Glomerular endothelial cell (primary cell): ENCODE measurements at regions not wholly inside any gene's neighbourhood (a gene's known extent, or its start where the extent isn't known, plus 50 kb on each side); places are given as distances from the start of the nearest gene placed in this dataset.

ENCODE experiments used
- DNase-seq: peaks from one replicate; pipeline ENCODE4 v3.0.0-alpha.2; 2011; ENCODE audit warnings: low read depth, low spot score; ENCODE audit errors: extremely low read depth

DNA sequence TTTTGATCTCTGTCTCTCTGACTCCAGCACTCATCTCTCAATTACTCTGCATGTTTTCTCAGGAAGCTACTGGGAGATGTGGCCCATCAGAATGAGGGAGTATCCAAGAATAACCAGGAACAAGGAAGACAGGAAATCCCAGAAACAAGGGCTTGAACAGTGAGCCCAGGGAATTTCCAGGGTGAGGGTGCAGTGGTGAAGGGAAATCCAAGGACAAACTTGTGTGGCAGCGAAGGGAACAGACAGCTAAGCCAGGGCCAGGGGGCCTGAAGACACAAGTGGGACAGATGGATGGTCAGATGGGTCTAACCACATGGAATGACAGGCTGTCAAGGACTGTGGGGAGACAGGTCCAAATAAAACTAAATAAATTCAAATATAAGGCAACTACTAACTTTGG is 121.8 kb upstream of the ERRFI1 start:
- no peak for DNase-seq

DNA sequence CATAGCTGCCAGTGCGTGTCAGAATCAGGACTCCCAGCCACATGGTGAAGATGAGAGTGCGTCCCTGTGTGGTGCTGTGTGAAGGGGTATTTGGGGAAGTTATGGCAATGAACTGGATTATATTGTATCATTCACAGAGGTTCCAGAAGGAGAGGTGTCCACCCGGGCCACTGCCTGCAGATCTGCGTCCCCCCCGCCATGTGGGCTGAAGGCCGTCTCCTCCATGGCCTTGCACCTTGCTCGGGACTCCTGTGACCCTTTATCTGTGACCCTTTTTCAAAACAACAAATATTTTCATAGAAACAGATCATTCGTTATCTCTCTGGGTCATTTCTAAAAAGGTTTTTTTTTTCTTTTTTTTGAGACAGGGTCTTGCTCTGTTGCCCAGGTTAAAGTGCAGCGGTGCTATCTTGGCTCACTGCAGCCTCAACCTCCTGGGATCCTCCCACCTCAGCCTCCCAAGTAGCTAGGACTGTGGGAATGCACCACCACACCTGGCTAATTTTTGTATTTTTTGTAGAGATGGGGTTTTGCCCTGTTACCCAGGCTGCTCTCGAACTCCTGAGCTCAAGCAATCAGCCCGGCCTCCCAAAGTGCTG is 120.2 kb upstream of the ERRFI1 start:
- no peak for DNase-seq

DNA sequence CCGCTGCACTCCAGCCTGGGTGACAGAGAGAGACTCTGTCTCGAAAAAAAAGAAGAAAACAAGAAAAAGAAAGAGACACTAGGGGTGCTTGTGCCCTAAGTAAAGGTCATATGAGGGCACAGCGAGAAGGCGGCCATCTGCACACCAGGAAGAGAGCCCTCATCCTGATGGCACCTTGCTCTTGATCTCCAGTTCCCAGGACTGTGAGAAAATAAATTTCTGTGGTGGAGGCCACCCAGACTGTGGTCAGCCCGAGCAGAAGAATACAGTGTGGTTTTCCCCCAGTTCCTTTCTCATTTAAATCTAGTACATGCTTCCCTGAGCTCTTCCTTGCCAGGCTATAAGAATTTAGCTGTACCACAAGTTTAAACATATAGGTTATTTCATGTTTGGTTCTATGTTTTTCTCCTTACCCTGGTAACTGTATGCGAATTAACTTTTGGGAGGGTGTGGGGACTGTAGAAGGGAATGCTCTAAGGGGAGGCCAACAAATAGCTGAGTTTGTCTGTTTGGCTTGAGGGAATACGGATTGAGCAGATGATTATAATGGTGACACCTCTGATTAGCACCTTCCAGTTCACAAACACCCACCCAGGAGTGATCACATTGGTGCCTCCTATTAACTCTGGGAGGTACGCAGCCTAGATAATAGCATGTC is 119.6 kb upstream of the ERRFI1 start:
- DNase-seq: no peak

DNA sequence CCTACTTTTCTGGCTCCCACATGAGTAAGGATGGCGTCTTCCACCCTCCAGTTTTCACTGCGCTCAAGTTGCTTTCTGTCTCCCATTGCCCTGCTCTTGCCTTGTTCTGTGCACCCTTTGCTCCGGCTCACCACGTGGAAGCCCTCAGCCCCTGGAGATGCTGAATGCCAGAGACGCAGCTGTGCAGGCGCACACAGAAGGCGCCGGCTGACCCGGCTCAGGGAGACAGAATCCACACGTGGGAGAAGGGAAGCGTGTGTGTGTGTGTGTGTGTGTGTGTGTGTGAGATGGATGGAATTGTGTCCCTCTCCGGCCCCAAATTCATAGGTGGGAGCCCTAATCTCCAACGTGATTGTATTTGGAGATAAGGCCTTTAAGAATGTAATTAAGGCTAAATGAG is 118.2 kb upstream of the ERRFI1 start:
- DNase-seq: no peak

DNA sequence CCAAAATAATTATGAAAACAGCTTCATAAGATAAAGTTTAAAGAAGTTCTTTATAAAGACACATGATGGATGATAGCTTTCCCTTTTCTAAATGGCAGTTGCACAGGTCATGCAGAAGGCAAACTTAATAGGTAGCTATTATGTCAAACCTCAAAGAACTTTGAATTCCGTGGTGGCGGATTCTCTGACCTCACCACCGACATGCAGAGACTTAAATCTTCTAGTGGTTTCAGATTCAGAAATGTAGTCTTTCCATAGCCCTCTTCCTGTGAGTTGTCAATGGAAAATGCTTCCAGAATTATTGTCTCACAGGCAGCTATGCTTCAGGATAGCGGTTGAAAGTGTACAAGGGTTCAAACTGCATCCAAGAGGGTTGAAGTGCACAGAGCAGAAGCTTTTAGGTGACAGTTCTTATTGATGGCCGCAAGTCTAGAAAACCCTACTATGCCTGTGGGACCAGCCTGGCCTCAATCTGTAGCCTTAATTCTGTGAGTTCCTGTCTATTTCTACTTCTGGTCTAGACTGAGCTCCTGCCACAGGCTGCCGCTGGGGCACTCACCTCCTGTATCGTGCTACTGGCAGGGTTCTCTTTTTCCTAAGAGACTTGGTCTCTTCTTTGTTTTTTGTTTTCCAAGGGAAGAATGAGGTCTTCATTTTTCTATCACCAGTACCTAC is 117.0 kb upstream of the ERRFI1 start:
- no peak for DNase-seq

DNA sequence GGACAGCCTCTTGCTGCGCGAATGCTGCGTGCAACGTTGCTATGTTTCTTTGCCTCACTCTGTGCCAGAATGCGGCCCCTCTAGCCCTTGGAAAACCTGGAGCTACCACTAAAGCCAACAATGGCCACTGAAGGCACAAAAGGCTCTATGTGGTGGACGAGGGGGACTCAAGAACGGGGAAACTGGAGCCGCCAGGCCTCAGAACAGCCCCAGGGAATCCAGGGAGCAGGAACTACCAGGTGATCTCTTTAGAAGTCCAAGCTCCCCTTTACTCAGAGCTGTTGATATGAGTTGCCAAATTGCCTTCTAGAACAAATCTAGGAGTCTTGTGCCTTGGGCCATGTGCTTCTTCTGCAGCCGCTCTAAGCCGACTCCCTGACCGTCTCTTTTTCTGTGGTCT is 113.8 kb upstream of the ERRFI1 start:
- DNase-seq: no peak

DNA sequence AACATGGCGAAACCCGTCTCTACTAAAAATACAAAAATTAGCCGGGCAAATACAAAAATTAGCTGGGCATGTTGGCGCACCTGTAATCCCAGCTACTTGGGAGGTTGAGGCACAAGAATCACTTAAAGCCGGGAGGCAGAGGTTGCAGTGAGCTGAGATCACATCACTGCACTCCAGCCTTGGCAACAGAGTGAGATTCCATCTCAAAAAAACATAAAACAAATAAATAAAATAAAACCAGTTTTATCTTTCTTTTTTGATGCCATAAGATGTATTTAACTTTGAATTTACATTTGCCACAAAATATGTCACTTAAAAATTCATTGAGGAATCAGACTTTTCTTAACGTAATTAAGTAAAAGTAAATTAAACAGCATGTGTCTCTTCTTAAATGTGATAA is 113.3 kb upstream of the ERRFI1 start:
- DNase-seq: no peak

DNA sequence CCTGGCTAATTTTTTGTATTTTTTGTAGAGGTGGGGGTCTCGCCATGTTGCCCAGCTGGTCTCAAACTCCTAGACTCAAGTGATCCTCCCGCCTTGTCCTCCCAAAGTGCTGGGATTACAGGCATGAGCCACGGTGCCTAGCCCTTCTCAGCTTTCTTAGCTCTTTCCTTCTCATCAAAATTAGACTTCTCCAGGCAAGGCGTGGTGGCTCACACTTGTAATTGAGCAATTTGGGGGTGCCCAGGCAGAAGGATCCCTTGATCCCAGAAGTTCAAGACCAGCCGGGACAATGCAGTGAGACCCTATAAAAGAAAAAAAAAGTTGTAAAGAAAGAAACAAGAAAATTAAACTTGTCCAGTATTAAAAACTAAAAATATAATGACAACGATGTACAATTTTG is 112.6 kb upstream of the ERRFI1 start:
- DNase-seq: no peak

DNA sequence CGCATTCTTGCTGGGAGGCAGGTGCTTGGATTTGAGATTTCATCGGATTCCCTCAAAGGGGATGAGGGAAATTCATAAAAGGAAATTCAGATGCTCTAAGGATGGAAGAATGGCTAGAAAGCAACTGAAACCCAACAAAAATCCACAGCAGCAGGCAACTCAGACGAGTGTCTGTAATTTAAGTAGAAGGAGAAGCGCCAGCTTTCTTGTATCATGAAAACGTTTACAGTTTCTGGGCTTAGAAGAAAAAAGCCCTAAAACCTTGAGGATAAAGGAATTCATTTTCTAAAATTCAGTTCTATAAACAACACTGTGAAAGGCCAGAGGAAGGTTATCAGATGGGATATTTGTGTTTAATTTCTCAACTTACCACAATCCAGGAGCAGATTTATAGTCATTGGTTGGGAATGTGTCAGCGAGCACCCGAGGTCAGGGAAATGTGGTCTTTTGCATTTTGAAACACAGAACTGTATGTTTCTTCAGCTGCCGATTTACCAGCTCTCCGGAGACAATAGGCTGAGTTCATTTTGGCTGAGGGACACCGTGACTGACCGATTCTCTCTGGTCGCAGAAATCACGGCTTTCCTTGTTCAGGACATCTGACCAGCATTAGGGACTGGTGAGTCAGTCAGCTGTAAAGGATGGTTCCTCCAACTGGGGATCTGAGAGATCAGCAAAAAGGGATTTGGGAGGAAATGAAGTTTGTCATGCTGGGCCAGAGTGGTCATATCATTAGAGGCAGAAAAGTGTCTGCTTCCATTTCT is 111.6 kb upstream of the ERRFI1 start:
- DNase-seq: no peak

DNA sequence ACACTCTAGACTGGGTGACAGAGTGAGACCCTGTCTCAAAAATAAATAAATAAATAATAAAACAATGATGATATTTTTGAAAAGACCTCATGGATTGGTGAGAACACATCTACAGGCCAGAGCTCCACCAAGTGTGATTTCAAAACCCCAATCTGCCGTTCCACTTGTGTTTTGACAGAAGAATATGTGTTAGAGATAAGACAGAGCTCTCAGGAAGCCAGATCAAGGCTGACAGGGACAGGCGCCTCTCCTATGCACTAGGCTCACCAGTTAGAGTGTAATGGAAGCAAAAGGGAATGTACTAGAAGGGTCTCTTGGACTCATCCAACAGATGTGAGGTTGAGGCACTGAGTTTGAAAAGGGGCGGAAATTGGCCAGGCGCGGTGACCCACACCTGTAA is 110.7 kb upstream of the ERRFI1 start:
- no peak for DNase-seq

DNA sequence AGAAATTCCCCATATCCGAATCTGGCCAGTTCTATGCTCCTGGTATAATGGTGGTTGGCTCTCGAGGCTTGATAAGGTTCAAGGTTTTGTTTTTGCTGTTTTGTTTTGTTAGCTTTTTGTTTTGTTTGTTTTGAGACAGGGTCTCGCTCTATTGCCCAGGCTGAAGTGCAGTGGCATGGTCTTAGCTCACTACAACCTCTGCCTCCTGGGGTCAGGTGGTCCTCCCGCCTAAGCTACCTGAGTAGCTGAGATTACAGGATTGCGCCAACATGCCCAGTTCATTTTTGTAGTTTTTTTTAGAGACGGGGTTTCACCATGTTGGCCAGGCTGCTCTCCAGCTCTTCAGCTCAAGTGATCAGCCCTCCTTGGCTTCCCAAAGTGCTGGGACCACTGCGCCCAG is 109.1 kb upstream of the ERRFI1 start:
- no peak for DNase-seq

DNA sequence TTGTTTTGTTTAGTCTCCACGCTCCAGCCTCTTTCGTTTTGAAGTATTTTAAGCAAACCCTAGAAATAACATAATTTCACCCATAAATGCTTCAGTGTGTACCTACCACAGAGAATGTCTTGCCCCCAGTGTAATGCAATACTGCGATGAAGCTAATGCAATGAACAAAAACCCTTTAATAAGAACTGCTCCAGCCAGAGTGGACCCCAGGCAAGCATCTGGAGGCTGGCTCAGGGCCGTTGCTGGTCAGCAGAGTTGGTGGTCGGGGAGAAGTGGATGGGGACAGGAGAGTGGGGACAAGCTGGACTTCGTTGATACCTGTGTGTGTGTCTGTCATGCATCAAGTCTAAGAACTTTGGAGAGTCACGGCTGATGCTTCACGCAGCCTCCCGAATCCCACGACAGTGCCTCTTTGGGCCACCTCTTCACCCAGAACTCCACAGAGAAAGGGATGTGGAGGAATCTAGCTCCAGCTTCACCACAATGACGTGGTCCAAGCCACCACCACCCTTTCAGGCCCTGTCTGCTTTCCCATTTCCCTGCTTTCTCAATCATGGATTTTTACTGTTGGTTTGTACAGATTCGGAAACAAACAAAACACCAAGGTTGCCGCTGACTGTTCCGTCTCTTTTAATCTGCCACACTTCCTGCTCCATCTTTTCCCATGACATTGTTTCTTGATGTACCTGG is 108.6 kb upstream of the ERRFI1 start:
- no peak for DNase-seq

DNA sequence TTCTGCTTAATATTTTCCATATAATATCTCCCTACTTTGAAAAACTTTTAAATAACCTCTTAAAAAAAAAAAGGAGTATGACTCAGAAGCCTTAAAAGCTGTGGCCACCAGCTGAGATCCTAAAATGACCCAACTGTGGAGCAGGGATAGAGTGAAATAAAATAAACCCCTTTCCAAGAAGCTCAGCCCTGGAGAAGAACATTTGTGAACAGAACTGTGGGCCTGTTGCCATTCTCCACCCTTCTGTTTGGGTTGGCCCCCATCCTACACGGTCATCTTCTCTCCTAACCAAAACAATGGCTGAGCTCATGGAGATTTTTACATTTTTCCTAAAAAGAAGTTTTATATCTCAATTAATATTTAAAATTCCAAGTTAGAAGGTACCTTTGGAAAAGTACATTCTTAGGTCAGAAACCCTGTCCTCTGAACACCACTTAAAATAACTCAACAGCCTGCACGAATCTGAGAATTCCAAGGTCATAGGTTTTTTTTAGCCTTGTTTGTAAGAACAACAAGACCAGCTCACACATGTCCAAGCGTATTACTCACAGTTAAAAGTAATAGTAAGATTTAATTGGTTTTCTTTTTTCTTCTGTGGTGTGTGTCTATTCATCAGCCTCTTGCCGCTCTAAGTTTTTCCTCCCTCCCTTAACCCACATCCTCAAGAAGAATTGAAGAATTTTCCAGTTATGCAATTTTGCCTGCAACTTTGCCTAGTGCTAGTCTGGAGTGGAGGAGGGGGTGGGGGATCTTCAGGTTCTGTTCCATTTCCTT is 107.7 kb upstream of the ERRFI1 start:
- no peak for DNase-seq

DNA sequence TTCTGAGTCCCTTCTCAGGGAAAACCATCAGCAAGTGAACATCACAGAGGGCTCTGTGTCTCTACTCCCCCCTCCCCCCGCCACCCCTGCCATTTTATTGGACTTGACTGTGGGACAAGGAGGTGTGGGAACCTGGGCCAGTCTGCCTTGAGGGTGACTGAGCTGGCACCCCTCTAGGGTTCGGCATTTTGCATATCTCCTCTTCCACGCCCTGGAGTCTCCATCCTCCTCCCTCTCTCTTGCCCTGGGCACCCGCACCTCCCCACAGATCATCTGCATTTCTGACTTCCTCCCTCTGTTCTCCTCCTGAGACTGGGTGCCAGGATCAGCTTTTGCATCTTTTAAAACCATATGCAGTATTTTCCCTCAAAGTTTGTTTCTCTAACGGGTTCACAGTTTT is 107.1 kb upstream of the ERRFI1 start:
- no peak for DNase-seq

DNA sequence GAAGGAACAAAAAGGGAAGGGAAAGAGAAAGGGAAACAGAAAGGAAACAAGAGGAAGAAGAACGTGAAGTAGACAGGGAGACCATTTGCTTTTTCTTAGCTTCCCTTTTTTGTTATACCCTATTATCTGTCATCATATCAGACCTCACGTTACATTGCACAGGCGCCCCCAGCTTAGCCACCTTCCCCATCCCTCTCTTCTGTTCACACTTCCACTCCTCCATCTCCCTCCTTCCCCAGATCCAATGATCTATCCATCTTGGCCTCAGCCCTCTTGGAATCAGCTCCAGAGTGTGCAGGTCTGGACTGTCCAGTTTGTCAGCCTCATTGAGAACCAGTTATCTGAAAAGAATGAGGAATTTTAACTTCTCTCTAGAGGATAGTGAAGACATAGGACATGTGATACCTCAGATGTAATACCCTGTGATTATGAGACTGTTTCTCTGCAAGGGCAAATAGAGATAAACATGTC is 101.1 kb upstream of the ERRFI1 start:
- no peak for DNase-seq

DNA sequence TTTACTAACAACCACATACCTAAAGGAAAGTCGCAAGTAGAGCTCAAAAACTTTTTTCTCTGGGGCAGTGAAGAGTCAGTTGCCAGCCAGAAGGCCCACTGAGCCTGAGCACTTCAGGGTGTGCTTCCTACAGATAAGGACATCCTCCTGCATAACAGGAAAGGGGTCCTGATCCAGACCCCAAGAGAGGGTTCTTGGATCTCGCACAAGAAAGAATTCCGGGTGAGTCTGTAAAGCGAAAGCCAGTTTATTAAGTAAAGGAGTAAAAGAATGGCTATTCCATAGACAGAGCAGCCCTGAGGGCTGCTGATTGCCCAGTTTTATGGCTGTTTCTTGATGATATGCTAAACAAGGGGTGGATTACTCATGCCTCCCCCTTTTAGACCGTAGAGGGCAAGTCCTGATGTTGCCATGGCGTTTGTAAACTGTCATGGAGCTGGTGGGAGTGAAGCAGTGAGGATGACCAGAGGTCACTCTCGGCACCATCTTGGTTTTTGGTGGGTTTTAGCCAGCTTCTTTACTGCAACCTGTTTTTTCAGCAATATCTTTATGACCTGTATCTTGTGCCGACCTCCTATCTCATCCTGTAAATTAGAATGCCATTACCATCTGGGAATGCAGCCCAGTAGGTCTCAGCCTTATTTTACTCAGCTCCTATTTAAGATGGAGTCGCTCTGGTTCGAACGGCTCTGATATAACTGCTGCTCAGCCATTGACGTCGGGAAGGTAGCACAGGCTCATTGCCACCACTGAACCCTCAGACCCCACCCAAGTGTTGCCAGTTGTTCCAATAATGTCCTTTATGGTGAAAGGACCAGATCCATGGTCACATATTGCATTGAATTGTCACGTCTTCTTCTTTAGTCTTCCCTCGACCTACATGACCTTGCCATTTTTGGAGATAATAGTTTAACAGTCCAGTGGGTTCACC is 96.6 kb upstream of the ERRFI1 start:
- DNase-seq: no peak

DNA sequence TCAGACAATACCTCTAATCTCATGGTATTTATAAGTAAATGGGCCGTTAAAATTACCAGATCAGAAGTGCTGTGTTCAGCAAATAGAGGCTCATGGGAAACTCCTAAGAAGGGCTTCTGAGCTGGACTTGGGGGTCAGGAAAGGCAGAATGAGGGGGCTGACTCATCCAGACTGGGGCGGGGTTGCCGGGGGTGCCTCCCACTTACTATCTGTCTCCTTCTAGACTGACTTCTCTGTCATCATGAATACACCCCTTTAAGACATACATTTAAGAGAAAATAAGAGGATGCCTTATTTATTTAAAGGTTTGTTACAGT is 96.0 kb upstream of the ERRFI1 start:
- DNase-seq: no peak

DNA sequence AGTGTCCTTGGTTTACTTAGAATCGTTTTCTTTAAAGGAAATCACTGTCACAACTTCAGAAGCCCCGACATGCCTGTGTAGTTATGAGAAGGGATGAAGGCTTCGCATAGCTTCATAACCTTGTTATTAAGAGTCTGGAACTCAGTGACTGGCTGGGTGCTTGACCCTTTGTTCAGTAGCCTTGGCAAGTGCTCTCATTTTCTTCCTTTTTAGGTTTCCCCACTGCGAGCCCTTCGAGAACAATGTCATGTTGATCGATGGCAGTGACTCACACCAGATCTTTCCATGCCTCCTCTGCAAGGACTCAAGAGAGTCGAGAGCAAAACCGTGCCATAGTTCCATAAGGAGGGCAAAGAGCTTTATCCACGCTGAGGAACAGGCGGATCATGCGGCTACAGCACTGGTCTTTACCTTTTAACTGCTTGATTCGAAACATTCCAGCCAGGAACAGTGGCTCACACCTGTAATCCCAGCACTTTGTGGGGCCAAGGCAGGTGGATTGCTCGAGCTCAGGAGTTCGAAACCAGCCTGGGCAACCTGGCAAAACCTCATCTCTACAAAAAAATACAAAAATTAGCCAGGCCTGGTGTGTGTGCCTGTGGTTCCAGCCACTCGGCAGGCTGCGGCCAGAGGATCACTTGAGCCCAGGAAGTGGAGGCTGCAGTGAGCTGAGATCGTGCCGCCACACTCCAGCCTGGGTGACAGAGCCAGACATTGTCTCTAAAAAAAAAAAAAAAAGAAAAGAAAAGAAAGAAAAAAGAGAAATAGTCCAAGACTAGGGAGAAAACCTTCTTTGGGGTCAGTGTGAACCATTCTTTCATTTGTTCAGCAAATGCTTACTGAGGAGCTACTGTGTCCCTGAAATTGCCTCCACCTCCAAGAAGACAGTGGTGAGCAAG is 95.4 kb upstream of the ERRFI1 start:
- peak; percentile 97 for DNase-seq
